CD4-positive, alpha-beta memory T cell (primary cell): ENCODE measurements at regions not wholly inside any gene's neighbourhood (a gene's known extent, or its start where the extent isn't known, plus 50 kb on each side); places are given as distances from the start of the nearest gene placed in this dataset.
"Not testable (repeated sequence)": the region's sequence is repeated elsewhere in the genome, so short reads cannot be mapped to it uniquely, and the experiment has no call there.

ENCODE experiments used
- CTCF ChIA-PET: fragments of 350-600 bp; sonication (Branson Sonifier 250); formaldehyde crosslinking; loops from one replicate; lab custom pipeline; 2021; ENCODE audit warnings: inconsistent platforms; ENCODE audit not compliant: partially characterized antibody; lab: Charles Lee
- POLR2A ChIA-PET: fragments of 350-600 bp; sonication (Branson Sonifier 250); formaldehyde crosslinking; loops from one replicate; lab custom pipeline; 2021; ENCODE audit not compliant: partially characterized antibody; lab: Charles Lee
- DNase-seq, 5 donors: peaks; one replicate each; pipeline versions ENCODE4 v3.0.0 to v3.0.0-alpha.2; 2020 to 2022; ENCODE audit warnings: mixed read lengths in 1 of 5
- H3K27ac ChIP-seq: one replicate; pipeline ENCODE4 v1.7.0; 2013; ENCODE audit warnings: low read depth, low read length
- H3K27me3 ChIP-seq: 2 replicates; pipeline ENCODE4 v1.7.0; 2013; ENCODE audit warnings: mild to moderate bottlenecking, low read length, moderate library complexity; ENCODE audit not compliant: insufficient read depth
- H3K36me3 ChIP-seq: 2 replicates; pipeline ENCODE4 v1.7.0; 2013; ENCODE audit warnings: mild to moderate bottlenecking, low read length, moderate library complexity; ENCODE audit not compliant: insufficient read depth
- H3K4me1 ChIP-seq: 2 replicates; pipeline ENCODE4 v1.7.0; 2013; ENCODE audit warnings: mild to moderate bottlenecking, low read length, moderate library complexity; ENCODE audit not compliant: insufficient read depth
- H3K4me3 ChIP-seq, 2 donors: one replicate each; pipeline ENCODE4 v1.7.0; 2013; ENCODE audit warnings: low read length in 2 of 2, mild to moderate bottlenecking in 1 of 2
- H3K9me3 ChIP-seq, 2 donors: one replicate each; pipeline ENCODE4 v1.7.0; 2013; ENCODE audit warnings: low read length in 2 of 2, control low read depth in 1 of 2; ENCODE audit not compliant: control insufficient read depth in 1 of 2
- H3K27ac Mint-ChIP-seq, 7 donors: one replicate each; pipeline ENCODE4 v1.8.0; 2020 to 2021; ENCODE audit warnings: mixed read lengths in 7 of 7, mild to moderate bottlenecking in 6 of 7, inconsistent platforms in 3 of 7, moderate library complexity in 3 of 7
- H3K27me3 Mint-ChIP-seq, 2 donors: one replicate each; pipeline ENCODE4 v1.8.0; 2020 to 2021; ENCODE audit warnings: mixed read lengths in 2 of 2
- H3K36me3 Mint-ChIP-seq, 2 donors: one replicate each; pipeline ENCODE4 v1.8.0; 2020 to 2021; ENCODE audit warnings: mixed read lengths in 2 of 2, inconsistent platforms in 1 of 2, mild to moderate bottlenecking in 1 of 2
- H3K4me1 Mint-ChIP-seq, 4 donors: one replicate each; pipeline ENCODE4 v1.8.0; 2020 to 2021; ENCODE audit warnings: mixed read lengths in 4 of 4, mild to moderate bottlenecking in 1 of 4
- H3K4me3 Mint-ChIP-seq, 8 donors: one replicate each; pipeline ENCODE4 v1.8.0; 2020 to 2021; ENCODE audit warnings: mixed read lengths in 8 of 8, mild to moderate bottlenecking in 7 of 8, moderate library complexity in 6 of 8, inconsistent platforms in 3 of 8
- H3K9me3 Mint-ChIP-seq, 8 donors: one replicate each; pipeline ENCODE4 v1.8.0; 2020 to 2021; ENCODE audit warnings: mixed read lengths in 8 of 8, mild to moderate bottlenecking in 5 of 8, inconsistent platforms in 3 of 8, moderate library complexity in 1 of 8
- intact Hi-C: fragments of 100-400 bp; cut with micrococcal nuclease; formaldehyde crosslinking; loops from one replicate; pipeline ENCODE4 v1.15.1; 2023

- H3K4me1 ChIP-seq, H3K27ac Mint-ChIP-seq, H3K27ac ChIP-seq, H3K9me3 Mint-ChIP-seq, H3K4me3 Mint-ChIP-seq, H3K9me3 ChIP-seq, H3K36me3 Mint-ChIP-seq, H3K27me3 ChIP-seq, intact Hi-C loops, H3K4me1 Mint-ChIP-seq, DNase-seq, CTCF ChIA-PET, H3K4me3 ChIP-seq, H3K36me3 ChIP-seq, POLR2A ChIA-PET: not testable (repeated sequence)
- peaks cover 8 to 15% of the 10 kb centered on the region in 2 donors for H3K27me3 Mint-ChIP-seq
These were observed 51.9 kb upstream of the ARHGAP29 start for GRCh38 chr1:94289244-94289643.
